ENCODE measurements at regions not wholly inside any gene's neighbourhood (a gene's known extent, or its start where the extent isn't known, plus 50 kb on each side); places are given as distances from the start of the nearest gene placed in this dataset.
"Not testable (repeated sequence)": the region's sequence is repeated elsewhere in the genome, so short reads cannot be mapped to it uniquely, and the experiment has no call there.

- FAIRE-seq: no peak
Observed at GRCh38 chr14:105622329-105622955, 96.1 kb downstream of the TMEM121 start.

- not testable (repeated sequence) for FAIRE-seq
Observed at GRCh38 chr14:105623178-105623577, 96.8 kb downstream of the TMEM121 start.

GRCh38 chr14:105624346-105624745, 98.0 kb downstream of the TMEM121 start:
- FAIRE-seq: not testable (repeated sequence)

- not testable (repeated sequence) for FAIRE-seq
Observed at GRCh38 chr14:105624749-105625434, 98.5 kb downstream of the TMEM121 start.

GRCh38 chr14:105625448-105625847, 99.1 kb downstream of the TMEM121 start:
- not testable (repeated sequence) for FAIRE-seq

- FAIRE-seq: not testable (repeated sequence)
Observed at GRCh38 chr14:105626111-105626510, 99.7 kb downstream of the TMEM121 start.

GRCh38 chr14:105626651-105627050, 100.3 kb downstream of the TMEM121 start:
- FAIRE-seq: not testable (repeated sequence)

- not testable (repeated sequence) for FAIRE-seq
Observed at GRCh38 chr14:105627287-105627686, 100.9 kb downstream of the TMEM121 start.

- FAIRE-seq: no peak
Observed at GRCh38 chr14:105627701-105628100, 101.3 kb downstream of the TMEM121 start.

- not testable (repeated sequence) for FAIRE-seq
Observed at GRCh38 chr14:105628126-105628525, 101.7 kb downstream of the TMEM121 start.

GRCh38 chr14:105628531-105629067, 102.2 kb downstream of the TMEM121 start:
- not testable (repeated sequence) for FAIRE-seq

GRCh38 chr14:105629091-105629885, 102.9 kb downstream of the TMEM121 start:
- FAIRE-seq: not testable (repeated sequence)

- no peak for FAIRE-seq
Observed at GRCh38 chr14:105629886-105630215, 103.5 kb downstream of the TMEM121 start.

- not testable (repeated sequence) for FAIRE-seq
Observed at GRCh38 chr14:105630293-105630934, 104.0 kb downstream of the TMEM121 start.

- FAIRE-seq: not testable (repeated sequence)
Observed at GRCh38 chr14:105630935-105631779, 104.8 kb downstream of the TMEM121 start.

GRCh38 chr14:105632010-105632409, 105.6 kb downstream of the TMEM121 start:
- FAIRE-seq: no peak

- not testable (repeated sequence) for FAIRE-seq
Observed at GRCh38 chr14:105633596-105633995, 107.2 kb downstream of the TMEM121 start.

GRCh38 chr14:105635560-105635959, 109.2 kb downstream of the TMEM121 start:
- no peak for FAIRE-seq

GRCh38 chr14:105636021-105636420, 109.6 kb downstream of the TMEM121 start:
- not testable (repeated sequence) for FAIRE-seq

GRCh38 chr14:105636935-105637334, 110.6 kb downstream of the TMEM121 start:
- FAIRE-seq: no peak

GRCh38 chr14:105637345-105637744, 111.0 kb downstream of the TMEM121 start:
- FAIRE-seq: not testable (repeated sequence)
